ENCODE measurements at regions not wholly inside any gene's neighbourhood (a gene's known extent, or its start where the extent isn't known, plus 50 kb on each side); places are given as distances from the start of the nearest gene placed in this dataset.

DNA sequence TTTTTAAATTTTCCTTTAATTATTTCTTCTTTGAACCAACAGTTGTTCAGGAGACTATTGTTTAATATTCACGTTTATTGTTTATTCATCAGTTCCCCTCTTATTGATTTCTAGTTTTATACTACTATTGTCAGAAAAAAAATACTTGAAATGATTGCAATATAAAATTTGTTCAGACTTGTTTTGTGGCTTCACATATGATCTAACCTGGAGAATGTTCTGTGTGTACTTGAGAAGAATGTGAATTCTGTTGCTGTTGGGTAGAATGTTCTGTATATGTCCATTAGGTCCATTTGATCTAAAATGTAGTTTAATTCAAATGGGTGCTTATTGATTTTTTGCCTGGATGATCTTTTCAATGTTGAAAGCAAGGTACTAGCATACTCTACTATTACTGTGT lies 408.7 kb upstream of the RIOK2 start:
- Histone ChIP-seq H3K4me3 (ENCODE audit: low read length) (no peak overlapping the region), H3K27me3 (ENCODE audit: insufficient read depth, low read length) (no peaks in the 10 kb centered on the region), H3K9me3 (ENCODE audit: insufficient read depth, low read depth, low read length) (peaks cover 8% of the 10 kb centered on the region; the same call in 1 of the 2 replicates), H3K9ac (ENCODE audit: low read depth, low read length) (no peak overlapping the region), H3K4me1 (ENCODE audit: insufficient read depth, low read length) (no peaks in the 10 kb centered on the region), H3K36me3 (ENCODE audit: insufficient read depth, low read length) (no peaks in the 10 kb centered on the region), H3K27ac (ENCODE audit: low read depth, low read length) (no peak overlapping the region)
- no CpG with 5 or more reads among the region's 1 CpG for WGBS

DNA sequence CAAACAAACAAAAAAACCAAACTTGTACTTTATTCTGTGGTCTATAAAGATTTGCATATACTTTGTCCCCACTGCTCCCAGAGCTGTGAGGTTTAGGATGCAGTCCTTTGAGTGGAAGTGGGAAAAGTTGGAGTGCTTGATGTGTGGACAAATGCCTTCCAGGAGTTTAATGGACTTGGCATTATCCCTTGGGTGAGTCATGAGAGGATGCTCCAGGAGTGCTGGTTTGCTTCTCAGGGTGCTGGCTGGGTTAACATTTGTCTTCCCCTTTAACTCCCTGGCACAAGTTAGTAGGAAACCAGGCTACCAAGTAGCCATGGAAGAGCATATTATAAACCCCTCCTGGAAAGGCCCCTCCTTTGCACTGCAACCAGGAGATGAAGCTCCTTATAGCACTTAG lies 417.4 kb upstream of the RIOK2 start:
- H3K36me3 ChIP-seq (ENCODE audit: insufficient read depth, low read length), result no peaks in the 10 kb centered on the region
- H3K9me3 ChIP-seq (ENCODE audit: insufficient read depth, low read depth, low read length), result peaks cover 25% of the 10 kb centered on the region
- H3K27me3 ChIP-seq (ENCODE audit: insufficient read depth, low read length), result no peaks in the 10 kb centered on the region
- H3K4me1 ChIP-seq (ENCODE audit: insufficient read depth, low read length), result no peaks in the 10 kb centered on the region
- no peak overlapping the region for H3K9ac ChIP-seq (ENCODE audit: low read depth, low read length)
- H3K4me3 ChIP-seq (ENCODE audit: low read length), result no peak overlapping the region
- H3K27ac ChIP-seq (ENCODE audit: low read depth, low read length), result no peak overlapping the region

DNA sequence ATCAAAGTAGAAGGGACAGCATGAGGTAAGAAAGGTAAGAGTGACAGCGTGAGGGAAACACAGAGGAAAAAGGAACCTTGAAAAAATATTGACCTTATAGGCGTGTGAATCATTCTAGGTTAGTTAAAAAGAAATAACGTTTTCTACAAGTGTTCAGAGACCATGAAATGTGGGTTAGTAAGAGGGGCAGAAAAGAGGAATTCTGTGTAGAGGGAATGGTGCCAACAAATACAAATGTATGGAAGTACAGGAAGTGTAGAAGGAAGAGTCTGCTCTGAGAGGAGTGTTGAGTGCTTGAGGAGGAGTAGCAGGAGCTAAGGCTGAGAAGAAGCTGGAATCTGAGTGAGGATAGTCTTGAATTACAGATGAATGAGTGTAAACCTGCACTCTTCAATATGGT lies 418.6 kb upstream of the RIOK2 start:
- Histone ChIP-seq H3K27me3 (ENCODE audit: insufficient read depth, low read length) (no peaks in the 10 kb centered on the region), H3K9me3 (ENCODE audit: insufficient read depth, low read depth, low read length) (peaks cover 22% of the 10 kb centered on the region), H3K9ac (ENCODE audit: low read depth, low read length) (no peak overlapping the region), H3K36me3 (ENCODE audit: insufficient read depth, low read length) (no peaks in the 10 kb centered on the region), H3K4me1 (ENCODE audit: insufficient read depth, low read length) (no peaks in the 10 kb centered on the region), H3K4me3 (ENCODE audit: low read length) (no peak overlapping the region), H3K27ac (ENCODE audit: low read depth, low read length) (no peak overlapping the region)
- WGBS, result 92% methylated on average over 3 of the region's 3 CpGs

GRCh38 chr5:97606531-97606930 lies 423.5 kb upstream of the RIOK2 start:
- no peak overlapping the region for H3K27ac ChIP-seq (ENCODE audit: low read depth, low read length)
- H3K4me3 ChIP-seq (ENCODE audit: low read length), result no peak overlapping the region
- H3K4me1 ChIP-seq (ENCODE audit: insufficient read depth, low read length), result no peaks in the 10 kb centered on the region
- H3K36me3 ChIP-seq (ENCODE audit: insufficient read depth, low read length), result no peaks in the 10 kb centered on the region
- H3K9ac ChIP-seq (ENCODE audit: low read depth, low read length), result no peak overlapping the region
- no peaks in the 10 kb centered on the region for H3K9me3 ChIP-seq (ENCODE audit: insufficient read depth, low read depth, low read length)
- no peaks in the 10 kb centered on the region for H3K27me3 ChIP-seq (ENCODE audit: insufficient read depth, low read length)

DNA sequence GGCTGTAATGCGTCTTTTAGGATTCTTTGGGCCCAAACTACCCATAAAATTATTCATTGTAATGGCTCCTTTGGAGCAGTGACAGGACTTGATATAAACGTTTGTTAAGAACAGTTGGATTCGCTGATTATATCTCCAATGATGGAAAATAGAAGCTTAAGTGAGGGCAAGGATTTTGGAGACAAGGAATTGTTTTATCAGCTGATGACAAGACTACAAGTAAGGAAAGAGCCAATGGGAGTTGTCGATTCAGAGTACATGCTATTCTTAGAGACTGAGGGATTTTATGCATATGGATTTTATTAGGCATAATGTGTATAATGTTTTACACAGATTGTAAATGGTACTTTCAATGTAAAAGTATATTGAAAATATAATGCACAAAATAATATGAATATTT lies 425.5 kb upstream of the RIOK2 start:
- H3K4me1 ChIP-seq (ENCODE audit: insufficient read depth, low read length), result no peaks in the 10 kb centered on the region
- H3K9ac ChIP-seq (ENCODE audit: low read depth, low read length), result no peak overlapping the region
- 93% methylated on average over 4 of the region's 4 CpGs for WGBS
- no peaks in the 10 kb centered on the region for H3K36me3 ChIP-seq (ENCODE audit: insufficient read depth, low read length)
- H3K9me3 ChIP-seq (ENCODE audit: insufficient read depth, low read depth, low read length), result no peaks in the 10 kb centered on the region
- no peak overlapping the region for H3K4me3 ChIP-seq (ENCODE audit: low read length)
- H3K27ac ChIP-seq (ENCODE audit: low read depth, low read length), result no peak overlapping the region
- no peaks in the 10 kb centered on the region for H3K27me3 ChIP-seq (ENCODE audit: insufficient read depth, low read length)

DNA sequence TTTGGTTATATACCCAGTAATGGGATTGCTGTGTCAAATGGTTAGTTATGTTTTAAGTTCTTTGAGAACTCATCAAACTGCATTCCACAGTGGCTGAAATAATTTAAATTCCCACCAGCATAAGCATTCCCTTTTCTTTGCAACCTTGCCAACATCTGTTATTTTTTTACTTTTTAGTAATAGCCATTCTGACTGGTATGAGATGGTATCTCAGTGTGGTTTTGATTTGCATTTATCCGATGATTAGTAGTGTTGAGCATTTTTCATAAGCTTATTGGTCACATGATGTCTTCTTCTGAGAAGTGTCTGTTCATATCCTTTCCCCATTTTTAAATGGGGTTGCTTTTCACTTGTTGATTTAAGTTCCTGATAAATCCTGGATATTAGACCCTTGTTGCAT lies 435.7 kb upstream of the RIOK2 start:
- Histone ChIP-seq H3K27me3 (ENCODE audit: insufficient read depth, low read length) (no peaks in the 10 kb centered on the region), H3K9me3 (ENCODE audit: insufficient read depth, low read depth, low read length) (no peaks in the 10 kb centered on the region), H3K4me3 (ENCODE audit: low read length) (no peak overlapping the region), H3K4me1 (ENCODE audit: insufficient read depth, low read length) (no peaks in the 10 kb centered on the region), H3K9ac (ENCODE audit: low read depth, low read length) (no peak overlapping the region), H3K27ac (ENCODE audit: low read depth, low read length) (no peak overlapping the region), H3K36me3 (ENCODE audit: insufficient read depth, low read length) (no peaks in the 10 kb centered on the region)
- 95% methylated on average over 1 of the region's 1 CpG for WGBS

DNA sequence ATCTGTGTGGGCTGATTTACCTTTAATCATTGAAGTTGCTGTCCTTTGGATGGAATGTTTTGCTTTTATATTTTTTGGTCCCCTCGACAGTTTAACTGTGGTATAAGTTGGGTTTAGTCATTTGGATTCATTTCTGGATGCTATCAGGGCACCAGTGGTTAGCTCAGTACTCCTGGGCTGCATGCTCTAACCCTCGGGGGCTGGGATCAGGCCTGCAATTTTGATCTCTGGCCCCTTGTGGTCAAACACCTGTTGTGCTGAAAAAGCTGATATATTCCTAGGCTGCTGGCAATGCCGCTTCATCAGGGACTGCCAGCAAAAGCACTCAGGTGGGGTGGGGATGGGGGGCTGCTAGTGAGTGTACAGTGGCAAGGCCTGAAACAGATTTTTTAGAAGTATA lies 440.4 kb upstream of the RIOK2 start:
- Histone ChIP-seq H3K9ac (ENCODE audit: low read depth, low read length) (no peak overlapping the region), H3K9me3 (ENCODE audit: insufficient read depth, low read depth, low read length) (no peaks in the 10 kb centered on the region), H3K4me1 (ENCODE audit: insufficient read depth, low read length) (peaks cover 7% of the 10 kb centered on the region; the same call in 1 of the 2 replicates), H3K27me3 (ENCODE audit: insufficient read depth, low read length) (no peaks in the 10 kb centered on the region), H3K36me3 (ENCODE audit: insufficient read depth, low read length) (no peaks in the 10 kb centered on the region), H3K27ac (ENCODE audit: low read depth, low read length) (no peak overlapping the region), H3K4me3 (ENCODE audit: low read length) (no peak overlapping the region)
- WGBS, result 88% methylated on average over 3 of the region's 3 CpGs

- Histone ChIP-seq H3K9ac (ENCODE audit: low read depth, low read length) (no peak overlapping the region), H3K36me3 (ENCODE audit: insufficient read depth, low read length) (no peaks in the 10 kb centered on the region), H3K4me1 (ENCODE audit: insufficient read depth, low read length) (peaks cover 7% of the 10 kb centered on the region; the same call in 1 of the 2 replicates), H3K4me3 (ENCODE audit: low read length) (no peak overlapping the region), H3K9me3 (ENCODE audit: insufficient read depth, low read depth, low read length) (no peaks in the 10 kb centered on the region), H3K27me3 (ENCODE audit: insufficient read depth, low read length) (no peaks in the 10 kb centered on the region), H3K27ac (ENCODE audit: low read depth, low read length) (no peak overlapping the region)
These were observed 441.8 kb upstream of the RIOK2 start for GRCh38 chr5:97624886-97625285.

DNA sequence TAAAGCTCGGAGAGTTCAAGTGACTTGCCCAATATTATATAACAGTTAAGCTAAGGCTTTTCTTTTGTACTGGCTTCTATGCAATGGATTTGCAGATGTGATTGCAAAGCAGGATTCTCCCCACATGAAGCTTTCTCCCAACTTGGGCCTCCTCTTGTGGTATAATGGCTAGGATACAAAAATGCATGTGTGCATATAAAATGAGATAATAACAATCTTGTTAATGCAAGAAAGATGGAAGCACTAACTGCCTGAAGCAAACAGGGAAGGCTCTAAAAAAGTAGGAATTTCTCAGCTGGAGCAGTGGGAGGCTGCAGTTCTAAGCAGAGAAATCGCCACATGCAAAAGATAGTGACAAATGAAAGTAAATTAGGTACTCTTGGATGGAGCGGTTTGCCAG lies 444.2 kb upstream of the RIOK2 start:
- Histone ChIP-seq H3K36me3 (ENCODE audit: insufficient read depth, low read length) (no peaks in the 10 kb centered on the region), H3K9me3 (ENCODE audit: insufficient read depth, low read depth, low read length) (no peaks in the 10 kb centered on the region), H3K9ac (ENCODE audit: low read depth, low read length) (no peak overlapping the region), H3K27me3 (ENCODE audit: insufficient read depth, low read length) (no peaks in the 10 kb centered on the region), H3K4me3 (ENCODE audit: low read length) (no peak overlapping the region), H3K4me1 (ENCODE audit: insufficient read depth, low read length) (peaks cover 7% of the 10 kb centered on the region; the same call in 1 of the 2 replicates), H3K27ac (ENCODE audit: low read depth, low read length) (no peak overlapping the region)
- WGBS, result 87% methylated on average over 3 of the region's 3 CpGs

DNA sequence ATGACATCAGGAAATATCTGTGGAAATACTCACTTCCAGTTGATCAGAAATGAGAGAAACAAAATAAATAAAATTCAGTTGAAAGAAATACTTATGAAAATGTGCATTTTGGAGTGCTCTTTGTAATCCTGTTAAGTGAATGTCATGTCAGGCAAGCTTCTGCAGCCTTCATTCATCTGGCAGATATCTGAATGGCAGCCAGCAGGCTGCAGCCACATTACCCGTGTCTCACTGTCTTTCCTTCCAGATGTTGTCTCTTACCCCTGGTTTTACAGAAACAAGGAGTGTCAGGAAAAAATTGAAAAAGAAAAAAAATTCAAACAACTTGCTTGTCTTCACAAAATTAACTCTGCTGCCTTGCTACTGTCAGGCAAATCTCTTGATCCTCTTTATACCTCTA lies 445.0 kb upstream of the RIOK2 start:
- no peaks in the 10 kb centered on the region for H3K9me3 ChIP-seq (ENCODE audit: insufficient read depth, low read depth, low read length)
- WGBS, result 53% methylated on average over 1 of the region's 1 CpG
- no peak overlapping the region for H3K4me3 ChIP-seq (ENCODE audit: low read length)
- no peaks in the 10 kb centered on the region for H3K27me3 ChIP-seq (ENCODE audit: insufficient read depth, low read length)
- H3K36me3 ChIP-seq (ENCODE audit: insufficient read depth, low read length), result no peaks in the 10 kb centered on the region
- H3K27ac ChIP-seq (ENCODE audit: low read depth, low read length), result no peak overlapping the region
- no peak overlapping the region for H3K9ac ChIP-seq (ENCODE audit: low read depth, low read length)
- H3K4me1 ChIP-seq (ENCODE audit: insufficient read depth, low read length), result peaks cover 7% of the 10 kb centered on the region; the same call in 1 of the 2 replicates

DNA sequence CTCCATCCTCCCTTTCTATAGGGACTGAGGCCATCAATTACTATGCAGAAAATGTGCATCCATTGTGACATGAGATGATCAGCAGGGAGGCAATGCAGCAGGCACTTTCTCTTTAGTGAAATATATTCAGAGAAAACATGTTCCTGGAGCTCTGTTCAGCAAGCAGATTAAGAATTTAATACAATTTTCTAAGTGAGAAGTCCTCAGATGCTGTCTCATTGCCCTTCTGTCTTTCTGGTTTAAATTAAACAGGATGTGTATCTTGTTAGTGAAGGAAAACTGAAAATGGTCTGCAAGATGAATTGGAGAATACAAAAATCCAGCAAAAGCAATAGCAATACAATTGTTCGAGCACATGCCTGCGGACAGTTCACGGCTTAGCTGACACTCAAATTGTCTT lies 445.8 kb upstream of the RIOK2 start:
- H3K9me3 ChIP-seq (ENCODE audit: insufficient read depth, low read depth, low read length), result no peaks in the 10 kb centered on the region
- H3K4me1 ChIP-seq (ENCODE audit: insufficient read depth, low read length), result peaks cover 7% of the 10 kb centered on the region; the same call in 1 of the 2 replicates
- no peaks in the 10 kb centered on the region for H3K36me3 ChIP-seq (ENCODE audit: insufficient read depth, low read length)
- no peaks in the 10 kb centered on the region for H3K27me3 ChIP-seq (ENCODE audit: insufficient read depth, low read length)
- no peak overlapping the region for H3K27ac ChIP-seq (ENCODE audit: low read depth, low read length)
- H3K9ac ChIP-seq (ENCODE audit: low read depth, low read length), result no peak overlapping the region
- WGBS, result 98% methylated on average over 3 of the region's 3 CpGs
- no peak overlapping the region for H3K4me3 ChIP-seq (ENCODE audit: low read length)

GRCh38 chr5:97629276-97629675 lies 446.2 kb upstream of the RIOK2 start:
- peaks cover 7% of the 10 kb centered on the region; the same call in 1 of the 2 replicates for H3K4me1 ChIP-seq (ENCODE audit: insufficient read depth, low read length)
- no peak overlapping the region for H3K9ac ChIP-seq (ENCODE audit: low read depth, low read length)
- no peaks in the 10 kb centered on the region for H3K9me3 ChIP-seq (ENCODE audit: insufficient read depth, low read depth, low read length)
- H3K36me3 ChIP-seq (ENCODE audit: insufficient read depth, low read length), result no peaks in the 10 kb centered on the region
- H3K27ac ChIP-seq (ENCODE audit: low read depth, low read length), result no peak overlapping the region
- WGBS, result 92% methylated on average over 4 of the region's 4 CpGs
- no peaks in the 10 kb centered on the region for H3K27me3 ChIP-seq (ENCODE audit: insufficient read depth, low read length)
- no peak overlapping the region for H3K4me3 ChIP-seq (ENCODE audit: low read length)
